DOHH2 (cell line): ENCODE measurements at regions not wholly inside any gene's neighbourhood (a gene's known extent, or its start where the extent isn't known, plus 50 kb on each side); places are given as distances from the start of the nearest gene placed in this dataset.

Experiments
- CTCF ChIP-seq: fragments of 200-600 bp; sonication (generic); IDR thresholded peaks from one replicate; pipeline ENCODE4 v1.5.1; 2014; ENCODE audit warnings: antibody characterized with exemption, mild to moderate bottlenecking, low read depth, low read length; ENCODE audit not compliant: poor library complexity, severe bottlenecking
- EZH2phosphoT487 ChIP-seq: fragments of 200-600 bp; sonication (generic); IDR thresholded peaks from 2 replicates; pipeline ENCODE4 v1.6.1; 2017; ENCODE audit warnings: borderline replicate concordance, mild to moderate bottlenecking, antibody characterized with exemption, low read length, moderate library complexity, mixed read lengths

GRCh38 chr2:175755169-175755568 lies 246.9 kb downstream of the LNPK start:
- TF ChIP-seq CTCF (no peak), EZH2phosphoT487 (no peak)
